ENCODE measurements at regions not wholly inside any gene's neighbourhood (a gene's known extent, or its start where the extent isn't known, plus 50 kb on each side); places are given as distances from the start of the nearest gene placed in this dataset.
"Not testable (repeated sequence)": the region's sequence is repeated elsewhere in the genome, so short reads cannot be mapped to it uniquely, and the experiment has no call there.

GRCh38 chr5:40223884-40224402 lies 455.8 kb upstream of the PTGER4 start:
- peak; percentile 37 for DNase-seq (ENCODE audit: low spot score)

GRCh38 chr5:40221796-40222195 lies 457.9 kb upstream of the PTGER4 start:
- no peak for DNase-seq (ENCODE audit: low spot score)

DNA sequence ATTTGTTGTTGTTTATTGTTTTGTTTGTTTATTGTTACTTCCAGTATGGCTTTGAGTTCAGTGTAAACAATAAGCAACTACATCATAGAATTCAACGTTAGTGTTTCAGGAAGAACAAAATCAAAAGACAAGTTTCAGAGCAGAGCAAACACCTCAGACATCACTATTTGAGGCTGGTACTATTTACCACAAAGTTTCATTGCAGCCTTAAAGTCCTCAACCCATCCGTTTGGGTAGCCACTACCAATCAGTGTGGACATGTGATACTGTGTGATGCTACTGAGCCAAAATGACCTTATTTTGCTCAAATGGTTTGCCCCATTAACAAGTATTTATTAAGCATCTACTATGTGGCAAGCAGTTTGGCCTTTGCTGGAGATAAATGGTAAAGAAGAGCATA lies 458.5 kb upstream of the PTGER4 start:
- no peak for DNase-seq (ENCODE audit: low spot score)

DNA sequence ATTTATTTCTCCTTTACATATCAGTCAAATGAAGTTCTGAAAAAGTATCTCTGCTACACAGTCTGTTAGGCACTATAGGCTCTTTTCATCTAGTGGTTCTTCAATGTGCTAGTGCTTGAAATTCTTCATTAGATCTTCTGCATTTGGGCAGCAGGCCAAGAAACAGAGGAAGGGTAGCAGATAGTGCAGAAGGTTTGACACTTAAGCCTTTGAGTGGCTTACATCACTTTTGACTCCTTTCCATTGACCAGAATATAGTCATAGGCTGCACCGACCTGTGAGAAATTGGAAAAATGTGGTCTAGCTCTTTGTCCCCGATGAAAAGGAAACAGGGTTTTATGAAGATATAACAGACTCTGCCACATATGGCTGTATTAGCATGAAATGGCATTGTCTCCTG lies 459.5 kb upstream of the PTGER4 start:
- DNase-seq (ENCODE audit: low spot score) = no peak

GRCh38 chr5:40217553-40217952 lies 462.2 kb upstream of the PTGER4 start:
- no peak for DNase-seq (ENCODE audit: low spot score)

- DNase-seq (ENCODE audit: low spot score) = no peak
Observed at GRCh38 chr5:40210694-40211093, 469.0 kb upstream of the PTGER4 start.

- DNase-seq (ENCODE audit: low spot score) = no peak
Observed at GRCh38 chr5:40206030-40206429, 473.7 kb upstream of the PTGER4 start.

- no peak for DNase-seq (ENCODE audit: low spot score)
Observed at GRCh38 chr5:40204144-40204543, 475.6 kb upstream of the PTGER4 start.

DNA sequence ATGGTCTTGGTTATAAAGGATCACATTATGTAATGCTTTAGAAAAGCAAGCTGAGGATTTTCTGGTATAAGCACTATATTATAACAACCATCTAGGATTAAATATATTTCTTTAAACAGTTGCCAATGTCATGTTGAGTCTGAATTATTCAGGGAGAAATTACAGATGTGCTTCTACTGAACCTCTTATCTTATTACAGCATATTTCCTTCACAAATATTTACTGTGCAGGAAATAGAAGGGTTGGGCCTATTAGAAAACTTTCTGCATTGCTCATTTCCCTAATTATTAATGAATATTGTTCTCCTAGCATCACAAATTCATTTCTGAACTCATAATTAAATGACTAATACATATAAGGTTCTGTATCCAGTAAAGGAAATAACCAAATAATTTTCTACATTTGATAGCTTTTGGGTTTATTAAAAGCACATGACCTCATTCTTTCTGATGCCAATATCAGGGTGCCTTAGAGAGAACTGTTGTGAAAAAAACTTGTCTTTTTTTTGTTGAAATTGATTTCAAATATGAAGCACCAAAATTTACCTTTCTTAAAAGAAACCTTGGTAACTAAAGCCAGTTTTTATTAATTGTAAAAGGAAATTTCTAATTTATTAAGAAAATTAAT lies 476.8 kb upstream of the PTGER4 start:
- no peak for DNase-seq (ENCODE audit: low spot score)

DNA sequence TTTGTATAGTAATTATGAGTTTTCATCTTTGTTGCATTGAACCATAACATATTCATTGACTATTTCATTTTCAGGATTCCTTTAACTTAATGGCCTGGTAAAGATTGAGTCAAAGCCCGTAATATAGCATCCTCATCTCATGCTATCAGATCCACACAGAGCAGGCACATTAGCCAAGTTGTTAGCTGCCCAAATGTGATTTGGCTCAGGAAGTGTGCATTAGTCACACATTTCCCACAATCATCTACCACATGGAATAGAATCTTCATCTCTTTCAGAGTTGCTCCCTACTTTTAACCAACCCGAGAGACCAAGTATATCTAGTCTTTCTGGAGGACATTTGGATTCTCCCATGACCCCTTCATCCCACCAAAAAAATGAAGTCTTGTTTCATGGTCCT lies 481.0 kb upstream of the PTGER4 start:
- DNase-seq (ENCODE audit: low spot score) = no peak

GRCh38 chr5:40195574-40195973 lies 484.1 kb upstream of the PTGER4 start:
- not testable (repeated sequence) for DNase-seq (ENCODE audit: low spot score)

GRCh38 chr5:40191150-40191549 lies 488.6 kb upstream of the PTGER4 start:
- DNase-seq (ENCODE audit: low spot score) = no peak

DNA sequence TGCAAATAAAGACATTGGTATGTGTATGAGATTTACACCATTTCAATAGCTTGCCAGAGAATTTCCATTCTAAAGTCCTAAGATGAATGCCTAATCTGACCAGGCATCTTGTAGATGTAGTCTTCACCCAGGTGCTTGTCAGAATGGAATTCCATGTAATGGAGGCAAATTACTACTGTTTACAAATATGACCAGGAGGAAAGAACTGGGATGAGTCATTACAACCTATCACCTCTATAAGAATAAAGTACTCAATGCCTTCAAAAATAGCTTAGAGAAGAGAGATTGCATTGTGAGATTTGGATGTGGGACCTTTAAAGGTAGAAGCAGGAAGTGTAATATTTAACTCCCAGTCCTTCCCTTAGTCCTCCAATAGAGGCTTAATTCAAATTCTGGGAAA lies 507.0 kb upstream of the PTGER4 start:
- no peak for DNase-seq (ENCODE audit: low spot score)

DNA sequence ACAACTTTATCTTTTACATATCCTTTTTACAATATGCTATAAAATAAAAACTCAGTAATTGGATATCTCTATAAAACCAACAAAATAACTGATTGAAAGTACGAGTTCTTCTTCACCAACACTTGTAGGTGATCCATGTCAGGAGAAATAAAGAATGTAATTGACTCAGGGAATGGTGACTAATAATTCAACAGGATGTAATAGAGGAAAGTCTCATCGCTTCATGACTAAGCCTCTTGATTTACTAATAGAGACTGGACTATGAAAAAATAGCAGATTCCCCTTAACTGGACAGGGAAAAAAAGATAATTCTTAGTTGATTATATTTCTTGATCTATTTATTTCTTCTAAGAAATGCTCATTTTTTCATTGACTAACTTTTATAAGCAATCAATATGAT lies 507.7 kb upstream of the PTGER4 start:
- no peak for DNase-seq (ENCODE audit: low spot score)

DNA sequence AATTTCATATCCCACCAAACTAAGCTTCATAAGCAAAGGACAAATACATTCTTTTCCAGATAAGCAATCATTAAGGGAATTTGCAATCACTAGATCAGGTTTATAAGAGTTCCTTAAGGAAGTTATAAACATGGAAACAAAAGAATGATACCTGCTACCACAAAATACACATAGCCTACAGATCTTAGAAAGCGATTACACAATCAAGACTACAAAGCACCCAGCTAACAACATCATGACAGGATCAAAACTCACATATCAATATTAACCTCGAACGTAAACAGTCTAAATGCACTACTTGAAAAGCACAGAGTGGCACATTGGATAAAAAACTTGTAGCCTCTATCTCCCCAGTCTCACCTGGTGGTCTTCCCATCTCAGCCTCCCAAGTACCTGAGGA lies 512.4 kb upstream of the PTGER4 start:
- no peak for DNase-seq (ENCODE audit: low spot score)

DNA sequence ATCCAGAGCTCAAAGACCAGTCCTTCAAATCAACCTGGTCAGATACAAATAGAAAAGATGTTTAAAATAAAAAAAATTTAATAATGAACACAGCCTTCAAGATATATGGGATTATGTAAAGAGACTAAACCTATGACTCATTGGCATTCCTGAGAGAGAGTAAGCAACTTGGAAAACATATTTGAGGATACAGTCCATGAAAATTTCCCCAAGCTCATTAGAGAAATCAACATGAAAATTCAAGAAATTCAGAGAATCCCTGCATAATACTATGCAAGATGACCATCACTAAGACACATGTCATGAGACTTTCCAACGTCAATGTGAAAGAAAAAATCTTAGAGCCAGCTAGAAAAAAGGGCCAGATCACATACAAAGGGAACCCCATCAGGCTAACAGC lies 512.9 kb upstream of the PTGER4 start:
- DNase-seq (ENCODE audit: low spot score) = no peak

GRCh38 chr5:40165789-40166728 lies 513.7 kb upstream of the PTGER4 start:
- DNase-seq (ENCODE audit: low spot score) = peak; percentile 20

DNA sequence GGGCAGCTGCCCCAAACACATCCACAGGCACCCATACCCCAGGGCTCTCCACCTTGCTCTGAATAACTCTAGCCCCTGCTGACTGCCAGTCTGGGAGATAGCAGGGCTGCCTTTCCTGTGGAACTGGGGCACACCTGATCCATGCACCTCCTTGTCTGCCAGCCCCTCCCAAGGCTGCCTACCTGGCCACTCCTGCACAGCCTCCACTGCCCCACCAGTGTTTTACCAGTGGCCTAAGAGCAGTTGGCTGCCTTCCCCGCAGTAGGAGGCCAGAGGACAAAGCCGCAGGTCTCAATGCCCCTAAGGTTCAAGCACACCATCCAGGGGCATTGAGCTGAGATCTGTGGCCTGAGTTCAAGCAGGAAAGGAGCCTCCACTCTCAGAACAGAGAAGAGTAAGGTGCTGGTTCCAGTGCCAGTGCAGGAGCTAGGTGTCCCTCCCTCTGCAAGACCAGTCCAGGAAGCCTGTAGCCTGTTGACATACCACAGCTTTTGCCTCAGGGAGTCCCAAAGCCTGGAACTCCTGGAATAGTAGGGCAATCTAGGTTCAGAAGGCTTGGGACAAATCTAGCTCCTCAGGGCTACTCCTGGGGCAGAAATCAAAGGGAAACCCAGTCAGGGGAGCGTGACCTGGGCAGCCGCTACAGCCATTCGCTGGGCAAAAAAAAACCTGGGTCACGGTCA lies 514.5 kb upstream of the PTGER4 start:
- DNase-seq (ENCODE audit: low spot score) = no peak

DNA sequence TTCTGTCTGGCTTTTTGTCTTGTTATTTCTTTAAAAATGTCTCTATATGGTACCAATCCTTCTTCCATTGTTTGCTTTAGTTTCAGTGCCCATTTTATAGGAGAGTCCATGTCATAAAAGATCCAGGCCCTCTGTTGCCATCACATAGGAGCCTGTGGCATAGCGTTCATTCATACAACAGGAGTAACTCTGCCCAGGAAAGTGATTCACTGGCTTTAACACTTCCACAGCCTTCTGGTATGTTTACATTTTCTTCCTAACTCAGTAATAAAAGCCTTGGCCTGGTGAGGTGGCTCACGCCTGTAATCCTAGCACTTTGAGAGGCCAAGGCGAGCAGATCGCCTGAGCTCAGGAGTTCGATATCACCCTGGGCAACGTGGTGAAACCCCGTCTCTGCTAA lies 519.3 kb upstream of the PTGER4 start:
- DNase-seq (ENCODE audit: low spot score) = no peak

DNA sequence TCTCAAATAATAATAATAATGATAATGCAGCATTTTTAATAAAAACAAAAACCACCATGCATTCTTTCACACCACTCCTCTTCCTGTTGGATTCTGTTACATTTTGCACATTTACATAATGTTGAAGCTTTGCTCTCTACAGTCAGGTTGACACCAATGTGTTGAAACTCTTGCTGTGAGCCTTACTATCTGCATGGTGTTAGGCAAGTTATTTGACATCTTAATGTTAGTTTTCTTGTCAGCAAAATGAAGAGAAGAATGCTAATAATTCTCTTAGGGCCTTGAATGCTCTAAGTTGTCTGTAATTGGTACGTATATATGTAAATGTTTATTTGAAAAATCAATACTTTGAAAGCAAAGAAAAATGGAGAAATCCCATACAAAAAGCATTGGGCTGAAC lies 525.5 kb upstream of the PTGER4 start:
- no peak for DNase-seq (ENCODE audit: low spot score)

DNA sequence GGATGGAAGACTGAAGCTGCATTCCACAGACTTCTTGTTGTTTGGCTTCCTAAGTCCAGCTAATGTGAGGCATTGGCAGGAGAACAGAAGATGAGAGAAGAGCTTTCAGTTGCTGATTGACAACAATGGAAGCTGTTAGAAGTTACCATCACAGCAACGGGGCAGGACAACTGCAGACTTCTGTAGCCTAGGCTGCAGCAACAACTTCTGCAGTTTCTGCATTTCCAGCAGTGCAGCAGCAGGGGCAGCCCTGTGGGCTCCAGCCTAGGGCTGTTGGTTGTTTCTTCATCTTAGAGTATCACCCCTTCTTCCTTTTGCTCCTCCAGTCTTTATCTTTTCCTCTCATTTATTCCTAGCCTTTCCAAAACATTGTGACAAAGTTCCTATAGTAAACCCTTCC lies 528.8 kb upstream of the PTGER4 start:
- DNase-seq (ENCODE audit: low spot score) = no peak

- DNase-seq (ENCODE audit: low spot score) = no peak
Observed at GRCh38 chr5:40141896-40142295, 537.8 kb upstream of the PTGER4 start.

DNA sequence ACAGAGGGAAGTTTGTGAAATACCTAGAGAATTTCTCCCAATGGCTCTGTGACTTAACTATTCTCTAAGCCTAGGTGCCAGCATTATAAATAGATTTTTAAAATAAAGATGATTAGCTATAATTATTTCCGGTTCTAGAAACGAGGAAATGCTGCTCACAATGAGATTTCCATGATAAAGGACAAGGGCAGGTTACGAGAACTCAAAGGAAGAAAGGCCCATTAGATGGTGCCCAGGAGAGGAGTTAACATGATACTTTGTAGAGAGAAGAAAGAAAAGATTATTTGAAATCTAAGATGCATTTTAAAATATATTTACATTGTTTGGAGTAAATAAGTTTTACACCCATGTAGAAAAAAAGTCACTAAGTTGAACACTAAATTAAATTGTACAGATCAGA lies 538.3 kb upstream of the PTGER4 start:
- DNase-seq (ENCODE audit: low spot score) = no peak
